HepG2 (cell line): ENCODE measurements at regions not wholly inside any gene's neighbourhood (a gene's known extent, or its start where the extent isn't known, plus 50 kb on each side); places are given as distances from the start of the nearest gene placed in this dataset.

ENCODE experiments used
- CTCF ChIP-seq: sonication (generic); formaldehyde crosslinking; IDR thresholded peaks from 2 replicates; pipeline ENCODE4 v1.5.0; 2020; ENCODE audit warnings: mild to moderate bottlenecking, missing genetic modification reagents, moderate library complexity
- FOXP1 ChIP-seq, 2 experiments: fragments of 450-650 bp in 1 of 2; IDR thresholded peaks; 2 replicates each; pipeline ENCODE4 v1.6.1; 2017 to 2018; ENCODE audit warnings: antibody characterized with exemption in 1 of 2
- POLR2AphosphoS2 ChIP-seq: IDR thresholded peaks from 2 replicates; pipeline ENCODE4 v1.6.1; 2011; ENCODE audit warnings: low read depth, low read length, improper control_type of control experiment
- ZNF747 ChIP-seq: sonication (generic); formaldehyde crosslinking; IDR thresholded peaks from 2 replicates; pipeline ENCODE4 v1.8.1; 2023; ENCODE audit warnings: missing genetic modification reagents, mild to moderate bottlenecking, borderline replicate concordance

GRCh38 chr20:24124003-24124402 is 135.4 kb upstream of the GGTLC1 start:
- no peak for TF ChIP-seq FOXP1 (IDR thresholded peaks at IDR 0.05)
- no peak for TF ChIP-seq FOXP1 (CRISPR knock-in tag; IDR thresholded peaks at IDR 0.05)
- TF ChIP-seq CTCF, result no peak
- TF ChIP-seq ZNF747, result no peak
- no peak for TF ChIP-seq POLR2AphosphoS2
